ENCODE measurements at regions not wholly inside any gene's neighbourhood (a gene's known extent, or its start where the extent isn't known, plus 50 kb on each side); places are given as distances from the start of the nearest gene placed in this dataset.

DNA sequence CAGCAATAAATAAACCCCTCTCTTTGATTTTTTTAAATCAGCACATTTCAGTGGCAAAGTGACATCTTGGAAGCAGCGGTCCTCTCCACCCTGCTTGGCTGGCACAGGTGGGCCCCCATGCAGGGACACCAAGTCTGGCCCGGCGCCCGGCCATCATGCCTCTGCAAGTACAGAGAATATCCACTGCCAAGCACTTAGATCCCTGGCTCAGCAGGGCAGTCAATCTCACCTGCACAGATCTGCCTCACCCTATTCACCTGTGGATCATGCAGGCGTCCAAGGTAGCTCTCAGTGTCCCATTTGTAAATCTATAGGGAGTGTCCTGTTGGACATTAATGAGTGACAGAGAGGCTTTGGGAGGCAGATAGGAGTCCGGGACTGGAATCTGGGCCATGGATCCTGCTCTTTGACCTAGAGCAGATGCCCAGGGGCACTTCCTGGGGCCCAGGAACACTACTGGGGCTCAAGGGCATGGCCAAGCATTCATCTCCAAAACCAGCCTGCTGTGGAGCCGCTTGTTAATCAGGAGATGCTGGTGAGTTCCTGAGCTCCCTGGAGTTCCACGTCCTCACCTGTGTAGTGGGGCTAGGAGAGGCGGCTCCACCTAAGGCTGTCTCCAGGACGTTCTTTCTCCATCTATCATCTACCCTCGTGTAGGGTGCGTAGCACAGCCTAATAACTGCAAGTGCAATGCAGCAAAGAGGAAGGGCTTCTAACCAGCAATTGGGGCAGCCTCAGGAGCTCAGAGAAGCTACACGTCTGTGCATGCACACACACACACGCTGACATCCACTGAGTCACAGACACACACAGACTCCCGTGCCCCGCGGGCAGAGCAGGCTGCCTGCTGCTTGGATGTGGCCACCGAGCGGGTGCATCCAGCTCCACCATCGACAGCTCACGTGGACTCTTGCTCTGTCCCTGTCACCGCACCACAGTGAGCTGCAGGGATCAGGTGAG, 123.6 kb downstream of the OAT start:
- no peaks in the 10 kb centered on the region for H3K36me3 Mint-ChIP-seq
- TF ChIP-seq ZNF121 (CRISPR knock-in tag; IDR thresholded peaks at IDR 0.05) (no peak), ZNF263 (CRISPR knock-in tag; IDR thresholded peaks at IDR 0.05; ENCODE audit: low read depth) (no peak), SP1 (CRISPR knock-in tag; conservative IDR thresholded peaks at IDR 0.05) (no peak), JAZF1 (CRISPR knock-in tag; IDR thresholded peaks at IDR 0.05) (no peak), ZNF671 (CRISPR knock-in tag; IDR thresholded peaks at IDR 0.05) (no peak), ATF3 (CRISPR knock-in tag; conservative IDR thresholded peaks at IDR 0.05) (no peak)
- H3K4me1 Mint-ChIP-seq = no peaks in the 10 kb centered on the region
- no peak for DNase-seq (ENCODE audit: low spot score)
- ChIA-PET POLR2A (no interaction called here), CTCF (interaction anchor here (0.8 to 3.8 kb wide), 7 partner anchors 27 to 300 kb away, joined by 3 to 51 read pairs (median 6); no protein-coding TSS in a partner anchor)
- H3K9me3 Mint-ChIP-seq = peaks cover 5% of the 10 kb centered on the region
- no peak for ATAC-seq
- no peaks in the 10 kb centered on the region; the same call in 1 of the 2 replicates for H3K27me3 Mint-ChIP-seq (ENCODE audit: low read depth)
- H3K27ac Mint-ChIP-seq = no peak overlapping the region; the same call in 1 of the 2 replicates
- no peak overlapping the region for H3K4me3 Mint-ChIP-seq

DNA sequence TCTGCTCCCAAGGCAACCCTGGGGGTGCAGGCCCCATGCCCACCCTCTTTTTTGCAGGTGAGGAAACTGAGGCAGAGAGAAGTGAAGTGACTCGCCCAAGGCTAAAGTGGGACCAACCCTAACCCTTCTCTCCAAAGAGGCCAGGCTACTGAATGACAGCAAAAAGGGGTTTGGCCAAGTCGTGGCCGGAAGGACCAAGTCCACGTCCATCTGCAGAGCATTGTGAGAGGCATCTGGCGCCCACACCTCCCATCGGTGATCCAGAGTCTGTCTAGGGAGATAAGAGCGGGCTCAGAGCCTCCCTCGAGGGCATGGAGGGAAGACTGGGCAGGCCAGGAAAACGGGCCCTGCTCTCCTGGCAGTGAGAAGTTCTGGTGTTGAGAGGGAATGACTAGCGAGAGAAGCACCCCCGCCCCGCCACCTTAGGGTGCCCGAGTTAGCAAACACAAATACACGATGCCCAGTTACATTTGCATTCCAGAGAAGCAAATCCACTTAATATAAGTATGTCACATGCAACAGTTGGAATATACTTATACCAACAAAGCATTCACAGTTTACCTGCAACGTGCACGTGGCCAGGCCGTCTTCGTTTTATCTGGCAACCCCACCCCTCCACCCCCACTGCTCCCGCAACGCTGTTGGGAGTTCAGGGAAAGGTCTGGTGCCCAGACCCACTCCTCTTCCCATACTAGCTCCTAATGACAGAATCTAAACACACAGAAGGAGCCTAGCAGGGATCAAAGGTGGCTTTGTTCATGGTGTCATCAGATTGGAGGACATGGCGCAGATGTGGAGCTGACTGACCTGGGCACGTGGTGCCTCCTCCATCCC, 124.9 kb downstream of the OAT start:
- no peak overlapping the region for H3K4me3 Mint-ChIP-seq
- no peaks in the 10 kb centered on the region for H3K36me3 Mint-ChIP-seq
- no peak overlapping the region for H3K27ac Mint-ChIP-seq
- no peak for ATAC-seq
- no peaks in the 10 kb centered on the region for H3K27me3 Mint-ChIP-seq (ENCODE audit: low read depth)
- no peaks in the 10 kb centered on the region for H3K4me1 Mint-ChIP-seq
- H3K9me3 Mint-ChIP-seq = no peaks in the 10 kb centered on the region
- no peak for DNase-seq (ENCODE audit: low spot score)
- CTCF ChIA-PET = interaction anchor here (3.8 kb wide), 1 partner anchor 299 kb away, joined by 27 read pairs; no protein-coding TSS in a partner anchor
- TF ChIP-seq NFYB (CRISPR knock-in tag; conservative IDR thresholded peaks at IDR 0.05; ENCODE audit: low read depth) (no peak), GTF2I (CRISPR knock-in tag; conservative IDR thresholded peaks at IDR 0.05) (no peak), PRRX2 (CRISPR knock-in tag; IDR thresholded peaks at IDR 0.05) (no peak), ATF1 (CRISPR knock-in tag; IDR thresholded peaks at IDR 0.05) (no peak), CREB1 (CRISPR knock-in tag; IDR thresholded peaks at IDR 0.05) (no peak), EMX1 (CRISPR knock-in tag; IDR thresholded peaks at IDR 0.05) (no peak), GRHL2 (CRISPR knock-in tag; IDR thresholded peaks at IDR 0.05; ENCODE audit: insufficient replicate concordance, severe bottlenecking) (no peak), ZNF232 (CRISPR knock-in tag; IDR thresholded peaks at IDR 0.05) (no peak), SMAD4 (CRISPR knock-in tag; IDR thresholded peaks at IDR 0.05) (no peak), MXD4 (CRISPR knock-in tag; IDR thresholded peaks at IDR 0.05; ENCODE audit: borderline replicate concordance) (no peak), JUN (CRISPR knock-in tag; IDR thresholded peaks at IDR 0.05) (no peak), NR1H2 (CRISPR knock-in tag; IDR thresholded peaks at IDR 0.05) (no peak), FOXK1 (CRISPR knock-in tag; IDR thresholded peaks at IDR 0.05) (no peak), CBFB (CRISPR knock-in tag; IDR thresholded peaks at IDR 0.05; ENCODE audit: low read depth) (no peak)
- TF ChIP-seq, protein P1, sequence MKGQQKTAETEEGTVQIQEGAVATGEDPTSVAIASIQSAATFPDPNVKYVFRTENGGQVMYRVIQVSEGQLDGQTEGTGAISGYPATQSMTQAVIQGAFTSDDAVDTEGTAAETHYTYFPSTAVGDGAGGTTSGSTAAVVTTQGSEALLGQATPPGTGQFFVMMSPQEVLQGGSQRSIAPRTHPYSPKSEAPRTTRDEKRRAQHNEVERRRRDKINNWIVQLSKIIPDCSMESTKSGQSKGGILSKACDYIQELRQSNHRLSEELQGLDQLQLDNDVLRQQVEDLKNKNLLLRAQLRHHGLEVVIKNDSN (CRISPR knock-in tag; IDR thresholded peaks at IDR 0.05) = no peak
- TF ChIP-seq, protein P2, sequence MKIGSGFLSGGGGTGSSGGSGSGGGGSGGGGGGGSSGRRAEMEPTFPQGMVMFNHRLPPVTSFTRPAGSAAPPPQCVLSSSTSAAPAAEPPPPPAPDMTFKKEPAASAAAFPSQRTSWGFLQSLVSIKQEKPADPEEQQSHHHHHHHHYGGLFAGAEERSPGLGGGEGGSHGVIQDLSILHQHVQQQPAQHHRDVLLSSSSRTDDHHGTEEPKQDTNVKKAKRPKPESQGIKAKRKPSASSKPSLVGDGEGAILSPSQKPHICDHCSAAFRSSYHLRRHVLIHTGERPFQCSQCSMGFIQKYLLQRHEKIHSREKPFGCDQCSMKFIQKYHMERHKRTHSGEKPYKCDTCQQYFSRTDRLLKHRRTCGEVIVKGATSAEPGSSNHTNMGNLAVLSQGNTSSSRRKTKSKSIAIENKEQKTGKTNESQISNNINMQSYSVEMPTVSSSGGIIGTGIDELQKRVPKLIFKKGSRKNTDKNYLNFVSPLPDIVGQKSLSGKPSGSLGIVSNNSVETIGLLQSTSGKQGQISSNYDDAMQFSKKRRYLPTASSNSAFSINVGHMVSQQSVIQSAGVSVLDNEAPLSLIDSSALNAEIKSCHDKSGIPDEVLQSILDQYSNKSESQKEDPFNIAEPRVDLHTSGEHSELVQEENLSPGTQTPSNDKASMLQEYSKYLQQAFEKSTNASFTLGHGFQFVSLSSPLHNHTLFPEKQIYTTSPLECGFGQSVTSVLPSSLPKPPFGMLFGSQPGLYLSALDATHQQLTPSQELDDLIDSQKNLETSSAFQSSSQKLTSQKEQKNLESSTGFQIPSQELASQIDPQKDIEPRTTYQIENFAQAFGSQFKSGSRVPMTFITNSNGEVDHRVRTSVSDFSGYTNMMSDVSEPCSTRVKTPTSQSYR (CRISPR knock-in tag; IDR thresholded peaks at IDR 0.05) = no peak
- POLR2A ChIA-PET = no interaction called here

Measured in WTC11 (cell line).